A549 (cell line): ENCODE measurements at regions not wholly inside any gene's neighbourhood (a gene's known extent, or its start where the extent isn't known, plus 50 kb on each side); places are given as distances from the start of the nearest gene placed in this dataset.

Experiments used
- CEBPB ChIP-seq, 2 experiments: fragments of >200 bp in 1 of 2; sonication (Bioruptor Twin) in 1 of 2; formaldehyde crosslinking in 1 of 2; IDR thresholded peaks; 2 replicates each; pipeline ENCODE4 v1.6.1; 2012 to 2016
- CHD4 ChIP-seq: fragments of 200-600 bp; sonication (generic); IDR thresholded peaks from 2 replicates; pipeline ENCODE4 v1.6.1; 2016; ENCODE audit warnings: antibody characterized with exemption, mild to moderate bottlenecking, borderline replicate concordance
- GATA3 ChIP-seq: IDR thresholded peaks from 2 replicates; pipeline ENCODE4 v1.6.1; 2012; ENCODE audit warnings: borderline replicate concordance
- JUNB ChIP-seq: fragments of >200 bp; sonication (Bioruptor Twin); formaldehyde crosslinking; IDR thresholded peaks from 2 replicates; pipeline ENCODE4 v1.6.1; 2016
- MAFK ChIP-seq: fragments of 450-650 bp; IDR thresholded peaks from 2 replicates; pipeline ENCODE4 v1.6.1; 2014; ENCODE audit not compliant: partially characterized antibody
- MAZ ChIP-seq: fragments of 150-350 bp; IDR thresholded peaks from 2 replicates; pipeline ENCODE4 v1.6.1; 2014; ENCODE audit warnings: antibody characterized with exemption, low read depth, low read length, borderline replicate concordance
- POLR2AphosphoS2 ChIP-seq: conservative IDR thresholded peaks from 2 replicates; pipeline ENCODE4 v1.6.1; 2012; ENCODE audit warnings: low read length, improper control_type of control experiment, inconsistent platforms
- TP53 ChIP-seq: fragments of 250-450 bp; sonication (Bioruptor Pico); IDR thresholded peaks from 2 replicates; pipeline ENCODE4 v1.5.0; 2021; ENCODE audit warnings: mild to moderate bottlenecking, moderate library complexity
- ZNF302 ChIP-seq: fragments of 250-450 bp; sonication (Bioruptor Pico); IDR thresholded peaks from 2 replicates; pipeline ENCODE4 v1.9.0; 2021; ENCODE audit warnings: inconsistent platforms, mild to moderate bottlenecking, moderate library complexity
- TF ChIP-seq, protein P1 (sequence below): IDR thresholded peaks from 2 replicates; pipeline ENCODE4 v1.6.1; 2012
- TF ChIP-seq, protein P2 (sequence below): fragments of >200 bp; sonication (Bioruptor Twin); formaldehyde crosslinking; IDR thresholded peaks from 3 replicates; pipeline ENCODE4 v1.5.1; 2016

DNA sequence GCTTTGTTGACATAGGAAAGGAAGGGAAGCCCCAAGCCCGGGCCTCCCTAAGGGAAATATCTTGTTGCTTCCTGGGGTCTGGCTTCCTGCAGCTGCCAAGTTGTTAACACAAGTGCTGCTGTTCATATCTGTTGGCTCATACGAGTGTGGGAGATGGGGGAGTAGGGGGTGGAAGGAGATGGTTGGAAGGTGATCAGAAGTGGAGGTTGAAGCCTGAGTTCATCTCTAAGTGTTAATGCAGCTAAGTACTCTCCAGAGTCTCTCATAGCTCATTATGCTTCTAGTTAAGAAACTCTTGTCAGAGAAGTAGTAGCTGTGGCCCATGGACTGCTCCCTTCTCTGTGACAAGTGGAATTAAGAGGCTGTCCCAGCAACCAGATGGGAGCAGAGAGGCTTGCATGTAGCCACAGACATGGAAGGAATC is 319.2 kb upstream of the SPAG17 start:
- TF ChIP-seq, protein P1, sequence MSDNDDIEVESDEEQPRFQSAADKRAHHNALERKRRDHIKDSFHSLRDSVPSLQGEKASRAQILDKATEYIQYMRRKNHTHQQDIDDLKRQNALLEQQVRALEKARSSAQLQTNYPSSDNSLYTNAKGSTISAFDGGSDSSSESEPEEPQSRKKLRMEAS, result no peak
- TF ChIP-seq MAZ, result no peak
- TF ChIP-seq MAFK, result no peak
- TF ChIP-seq CHD4, result no peak
- TF ChIP-seq, protein P2, sequence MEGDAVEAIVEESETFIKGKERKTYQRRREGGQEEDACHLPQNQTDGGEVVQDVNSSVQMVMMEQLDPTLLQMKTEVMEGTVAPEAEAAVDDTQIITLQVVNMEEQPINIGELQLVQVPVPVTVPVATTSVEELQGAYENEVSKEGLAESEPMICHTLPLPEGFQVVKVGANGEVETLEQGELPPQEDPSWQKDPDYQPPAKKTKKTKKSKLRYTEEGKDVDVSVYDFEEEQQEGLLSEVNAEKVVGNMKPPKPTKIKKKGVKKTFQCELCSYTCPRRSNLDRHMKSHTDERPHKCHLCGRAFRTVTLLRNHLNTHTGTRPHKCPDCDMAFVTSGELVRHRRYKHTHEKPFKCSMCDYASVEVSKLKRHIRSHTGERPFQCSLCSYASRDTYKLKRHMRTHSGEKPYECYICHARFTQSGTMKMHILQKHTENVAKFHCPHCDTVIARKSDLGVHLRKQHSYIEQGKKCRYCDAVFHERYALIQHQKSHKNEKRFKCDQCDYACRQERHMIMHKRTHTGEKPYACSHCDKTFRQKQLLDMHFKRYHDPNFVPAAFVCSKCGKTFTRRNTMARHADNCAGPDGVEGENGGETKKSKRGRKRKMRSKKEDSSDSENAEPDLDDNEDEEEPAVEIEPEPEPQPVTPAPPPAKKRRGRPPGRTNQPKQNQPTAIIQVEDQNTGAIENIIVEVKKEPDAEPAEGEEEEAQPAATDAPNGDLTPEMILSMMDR, result no peak
- no peak for TF ChIP-seq ZNF302 (CRISPR knock-in tag)
- TF ChIP-seq GATA3, result no peak
- no peak for TF ChIP-seq POLR2AphosphoS2
- TF ChIP-seq CEBPB (IDR thresholded peaks at IDR 0.05), result no peak
- no peak for TF ChIP-seq TP53 (CRISPR knock-in tag)
- no peak for TF ChIP-seq JUNB
